Stomach (tissue), 8 donors: ENCODE measurements at regions not wholly inside any gene's neighbourhood (a gene's known extent, or its start where the extent isn't known, plus 50 kb on each side); places are given as distances from the start of the nearest gene placed in this dataset.

Experiments used
- DNase-seq, 2 donors: peaks; one replicate each; pipeline versions ENCODE4 v3.0.0 to v3.0.0-alpha.2; 2013 to 2019
- H3K27ac ChIP-seq, 5 donors: fragments of 200-600 bp in 4 of 5; sonication (generic) in 4 of 5; one replicate each; pipeline ENCODE4 v1.5.1; 2013 to 2019; ENCODE audit warnings: mild to moderate bottlenecking in 1 of 5, moderate library complexity in 1 of 5
- H3K27me3 ChIP-seq, 3 donors: fragments of 200-600 bp; sonication (generic); one replicate each; pipeline ENCODE4 v1.5.1; 2017 to 2019; ENCODE audit warnings: mixed run types in 1 of 3
- H3K36me3 ChIP-seq, 4 donors: fragments of 200-600 bp; sonication (generic); 1 replicate in 3 of 4; 2 replicates in 1 of 4; pipeline ENCODE4 v1.5.1; 2016 to 2019
- H3K4me1 ChIP-seq, 4 donors: fragments of 200-600 bp; sonication (generic); one replicate each; pipeline ENCODE4 v1.5.1; 2016 to 2019
- H3K4me3 ChIP-seq, 4 donors: fragments of 200-600 bp; sonication (generic) in 3 of 4; one replicate each; pipeline ENCODE4 v1.5.1; 2016 to 2019; ENCODE audit warnings: mild to moderate bottlenecking in 1 of 4
- H3K9me3 ChIP-seq, 4 donors: fragments of 200-600 bp; sonication (generic); one replicate each; pipeline ENCODE4 v1.5.1; 2016 to 2019
- EP300 ChIP-seq: sonication (generic); formaldehyde crosslinking; IDR thresholded peaks from one replicate; pipeline ENCODE4 v1.6.1; 2017; ENCODE audit warnings: antibody characterized with exemption
- POLR2A ChIP-seq, 4 donors: fragments of 450-650 bp; IDR thresholded peaks; one replicate each; pipeline ENCODE4 v1.6.1; 2016; ENCODE audit warnings: antibody characterized with exemption in 4 of 4, control low read depth in 2 of 4, mild to moderate bottlenecking in 1 of 4, moderate library complexity in 1 of 4
- POLR2AphosphoS5 ChIP-seq, 3 donors: sonication (generic); formaldehyde crosslinking; IDR thresholded peaks; one replicate each; pipeline ENCODE4 v1.6.1; 2016; ENCODE audit warnings: antibody characterized with exemption in 3 of 3
- WGBS, 5 donors: extraction: QIAGEN DNeasy Blood & Tissue Kit in 3 of 5; methylation state at CpG; one replicate each; pipeline versions ENCODE4 v1.1.5 to v1.1.7; 2013 to 2018; 5-methylcytosine and 5-hydroxymethylcytosine counted together
- intact Hi-C: fragments of 100-400 bp; cut with DNase I; formaldehyde crosslinking; loops from one replicate; pipeline ENCODE4 v1.15.1; 2023; ENCODE audit warnings: low total_unique reads
- TF ChIP-seq, protein P1 (sequence below), 7 experiments: fragments of 450-650 bp in 4 of 7; fragments of 200-600 bp in 3 of 7; sonication (generic) in 3 of 7; IDR thresholded peaks; one replicate each; pipeline ENCODE4 v1.5.1; 2016 to 2019; ENCODE audit warnings: antibody characterized with exemption in 7 of 7, control low read depth in 2 of 7, mild to moderate bottlenecking in 1 of 7
- donor health status: healthy with polysubstance abuse.
- donor health status: Bipolar disorder and iron deficiency.
- donor health status: healthy.

DNA sequence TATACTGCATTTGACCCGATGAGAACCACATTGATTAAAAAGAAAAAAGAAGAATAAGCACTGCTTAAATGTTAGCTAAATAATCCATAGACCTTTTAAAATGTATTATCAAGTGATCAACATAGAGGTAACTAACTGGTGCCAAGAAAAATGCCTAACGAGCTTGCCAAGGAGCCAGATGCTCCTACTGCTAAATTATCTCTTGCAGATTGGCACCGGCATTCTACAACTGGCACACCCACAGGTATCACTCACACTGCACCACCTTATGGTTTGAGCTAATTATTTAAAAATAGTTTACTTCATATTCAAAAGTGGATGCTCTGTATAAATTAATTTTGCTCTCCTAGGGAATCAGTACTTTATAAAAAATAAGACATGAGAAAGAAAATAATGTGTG is 341.6 kb upstream of the CDH7 start:
- intact Hi-C loops = no loop called here
- H3K27me3 ChIP-seq = no peaks in the 10 kb centered on the region
- DNase-seq = no peak
- TF ChIP-seq EP300 (no peak), POLR2AphosphoS5 (IDR thresholded peaks at IDR 0.05) (no peak), POLR2A (IDR thresholded peaks at IDR 0.05) (no peak)
- TF ChIP-seq, protein P1, sequence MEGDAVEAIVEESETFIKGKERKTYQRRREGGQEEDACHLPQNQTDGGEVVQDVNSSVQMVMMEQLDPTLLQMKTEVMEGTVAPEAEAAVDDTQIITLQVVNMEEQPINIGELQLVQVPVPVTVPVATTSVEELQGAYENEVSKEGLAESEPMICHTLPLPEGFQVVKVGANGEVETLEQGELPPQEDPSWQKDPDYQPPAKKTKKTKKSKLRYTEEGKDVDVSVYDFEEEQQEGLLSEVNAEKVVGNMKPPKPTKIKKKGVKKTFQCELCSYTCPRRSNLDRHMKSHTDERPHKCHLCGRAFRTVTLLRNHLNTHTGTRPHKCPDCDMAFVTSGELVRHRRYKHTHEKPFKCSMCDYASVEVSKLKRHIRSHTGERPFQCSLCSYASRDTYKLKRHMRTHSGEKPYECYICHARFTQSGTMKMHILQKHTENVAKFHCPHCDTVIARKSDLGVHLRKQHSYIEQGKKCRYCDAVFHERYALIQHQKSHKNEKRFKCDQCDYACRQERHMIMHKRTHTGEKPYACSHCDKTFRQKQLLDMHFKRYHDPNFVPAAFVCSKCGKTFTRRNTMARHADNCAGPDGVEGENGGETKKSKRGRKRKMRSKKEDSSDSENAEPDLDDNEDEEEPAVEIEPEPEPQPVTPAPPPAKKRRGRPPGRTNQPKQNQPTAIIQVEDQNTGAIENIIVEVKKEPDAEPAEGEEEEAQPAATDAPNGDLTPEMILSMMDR (IDR thresholded peaks at IDR 0.05) = no peak
- H3K4me1 ChIP-seq = no peaks in the 10 kb centered on the region
- no peak overlapping the region for H3K27ac ChIP-seq
- H3K4me3 ChIP-seq = no peak overlapping the region
- no peaks in the 10 kb centered on the region for H3K36me3 ChIP-seq
- no peaks in the 10 kb centered on the region for H3K9me3 ChIP-seq
- WGBS, 5 donors = 65 to 76% (median 72%) methylated on average over 3 of the region's 3 CpGs

DNA sequence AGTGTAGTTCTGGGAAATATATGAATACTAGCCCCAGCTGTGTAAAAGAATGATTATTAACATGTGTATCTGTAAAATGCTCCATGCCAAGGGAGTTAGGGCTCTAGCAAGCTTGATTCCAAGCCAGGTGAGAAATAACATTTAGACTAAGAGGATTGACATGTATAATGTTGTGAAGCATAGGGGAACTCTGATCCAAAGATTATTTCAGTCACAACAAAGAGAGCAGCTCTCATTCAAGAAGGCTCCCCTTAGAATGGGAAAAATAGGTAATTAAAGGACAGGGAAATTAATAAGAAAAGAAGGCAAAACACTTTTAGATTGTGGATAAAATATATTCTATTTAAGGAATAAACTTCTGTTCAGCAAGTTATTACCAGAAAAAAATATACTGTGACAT is 347.3 kb upstream of the CDH7 start:
- no peaks in the 10 kb centered on the region for H3K36me3 ChIP-seq
- intact Hi-C loops = no loop called here
- DNase-seq = no peak
- H3K27ac ChIP-seq = no peak overlapping the region
- no peak overlapping the region for H3K4me3 ChIP-seq
- no peaks in the 10 kb centered on the region for H3K4me1 ChIP-seq
- no peaks in the 10 kb centered on the region for H3K27me3 ChIP-seq
- H3K9me3 ChIP-seq = peaks cover 0 to 4% (median 0%) of the 10 kb centered on the region in 4 donors
- no peak for TF ChIP-seq POLR2A (IDR thresholded peaks at IDR 0.05)

DNA sequence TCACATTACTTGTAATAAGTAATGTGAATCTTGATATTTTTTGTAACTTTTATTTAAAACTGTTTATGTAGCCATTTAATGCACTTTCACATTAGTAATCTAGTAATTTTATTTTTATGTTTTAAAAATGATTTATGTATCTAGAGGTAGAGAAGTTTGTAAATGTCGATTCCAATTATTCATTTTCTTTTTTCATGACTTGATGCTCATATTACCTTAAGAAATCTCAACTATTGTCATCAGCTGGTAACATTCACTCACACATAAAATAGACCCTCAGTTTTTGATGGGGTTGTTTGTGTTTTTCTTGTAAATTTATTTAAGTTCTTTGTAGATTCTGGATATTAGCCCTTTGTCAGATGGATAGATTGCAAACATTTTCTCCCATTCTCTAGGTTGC is 351.7 kb upstream of the CDH7 start:
- Histone ChIP-seq H3K4me1 (no peaks in the 10 kb centered on the region), H3K9me3 (peaks cover 0 to 4% (median 0%) of the 10 kb centered on the region in 4 donors), H3K4me3 (no peak overlapping the region), H3K27me3 (no peaks in the 10 kb centered on the region), H3K27ac (no peak overlapping the region), H3K36me3 (no peaks in the 10 kb centered on the region)
- WGBS, 5 donors = 60 to 71% (median 62%) methylated on average over 1 of the region's 1 CpG
- DNase-seq = no peak
- intact Hi-C loops = no loop called here
- TF ChIP-seq POLR2AphosphoS5 (IDR thresholded peaks at IDR 0.05) (no peak), POLR2A (IDR thresholded peaks at IDR 0.05) (no peak)
- TF ChIP-seq, protein P1 (IDR thresholded peaks at IDR 0.05) = no peak

DNA sequence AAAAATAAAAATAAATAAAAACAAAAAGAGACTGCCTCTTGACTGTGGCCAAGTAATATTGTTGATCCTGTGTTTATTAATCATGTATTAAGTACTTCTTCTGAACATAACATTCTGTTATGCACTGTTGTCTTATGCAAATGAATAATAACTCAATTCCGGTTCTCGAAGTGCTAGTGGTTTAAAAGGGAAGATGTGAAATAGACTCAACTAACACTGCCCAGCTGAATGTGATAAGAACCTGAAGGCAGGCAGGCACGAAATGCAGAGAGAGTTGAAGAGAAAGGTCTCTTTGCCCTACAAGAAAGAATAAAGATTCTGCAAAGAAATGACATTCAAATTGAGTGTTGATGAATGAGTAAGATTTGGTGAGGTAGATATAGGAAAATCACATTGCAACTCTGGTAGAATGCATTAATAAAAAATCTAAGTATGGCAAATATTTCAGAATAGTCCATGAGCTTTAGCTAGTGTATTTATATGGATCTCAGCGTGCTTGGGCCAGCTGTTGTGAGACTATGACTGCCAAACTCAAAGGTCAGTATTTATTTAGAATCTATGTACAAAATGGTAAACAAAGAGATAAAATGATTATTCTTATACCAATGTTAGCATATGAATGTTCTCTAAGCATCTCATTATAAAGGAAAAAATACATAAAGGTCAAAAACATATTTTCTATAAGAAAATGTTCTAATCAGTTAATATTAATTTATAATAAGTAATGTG is 352.3 kb upstream of the CDH7 start:
- H3K27ac ChIP-seq = no peak overlapping the region
- intact Hi-C loops = no loop called here
- DNase-seq = no peak
- no peak overlapping the region for H3K4me3 ChIP-seq
- 46 to 58% (median 52%) methylated on average over 4 of the region's 4 CpGs for WGBS, 5 donors
- H3K9me3 ChIP-seq = peaks cover 0 to 4% (median 0%) of the 10 kb centered on the region in 4 donors
- H3K4me1 ChIP-seq = no peaks in the 10 kb centered on the region
- no peaks in the 10 kb centered on the region for H3K36me3 ChIP-seq
- H3K27me3 ChIP-seq = no peaks in the 10 kb centered on the region
- no peak for TF ChIP-seq POLR2A (IDR thresholded peaks at IDR 0.05)
- no peak for TF ChIP-seq EP300
- TF ChIP-seq, protein P1 (IDR thresholded peaks at IDR 0.05) = no peak
- TF ChIP-seq POLR2AphosphoS5 (IDR thresholded peaks at IDR 0.05) = no peak

DNA sequence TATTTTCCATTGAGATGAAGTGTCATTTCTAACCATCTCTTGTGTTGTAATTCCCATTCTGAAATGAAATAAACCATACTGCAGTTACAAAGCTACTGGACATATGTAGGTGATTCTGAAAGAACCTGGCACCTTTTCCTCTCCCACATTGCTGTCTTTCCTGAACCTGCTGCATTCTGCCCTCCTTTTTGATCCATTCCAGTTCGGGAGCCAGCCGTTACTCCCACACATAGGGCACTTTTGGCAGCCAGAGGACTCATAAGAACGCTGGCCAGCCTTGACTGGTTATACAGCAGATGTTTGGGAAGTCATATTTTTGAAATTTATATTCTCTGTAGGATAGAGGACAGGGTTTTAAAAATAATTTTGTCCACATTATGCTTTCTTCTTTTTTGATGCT is 369.8 kb upstream of the CDH7 start:
- no peaks in the 10 kb centered on the region for H3K4me1 ChIP-seq
- no peak overlapping the region for H3K27ac ChIP-seq
- DNase-seq = no peak
- no peaks in the 10 kb centered on the region for H3K36me3 ChIP-seq
- 53 to 71% (median 63%) methylated on average over 3 of the region's 3 CpGs for WGBS, 5 donors
- H3K27me3 ChIP-seq = no peaks in the 10 kb centered on the region
- TF ChIP-seq POLR2AphosphoS5 (IDR thresholded peaks at IDR 0.05) (no peak), POLR2A (IDR thresholded peaks at IDR 0.05) (no peak), EP300 (no peak)
- TF ChIP-seq, protein P1 (IDR thresholded peaks at IDR 0.05) = no peak
- H3K4me3 ChIP-seq = no peak overlapping the region
- intact Hi-C loops = no loop called here
- H3K9me3 ChIP-seq = peaks cover 0 to 16% (median 12%) of the 10 kb centered on the region in 4 donors
